ENCODE measurements at regions not wholly inside any gene's neighbourhood (a gene's known extent, or its start where the extent isn't known, plus 50 kb on each side); places are given as distances from the start of the nearest gene placed in this dataset.

GRCh38 chr3:72635551-72635950, 212.7 kb downstream of the SHQ1 start:
- TF ChIP-seq POLR2AphosphoS5 (IDR thresholded peaks at IDR 0.05; ENCODE audit: low read depth) (no peak), ZNF331 (CRISPR knock-in tag; IDR thresholded peaks at IDR 0.05; ENCODE audit: low read depth) (no peak), JUNB (IDR thresholded peaks at IDR 0.05; ENCODE audit: unreplicated experiment) (no peak), EZH2phosphoT487 (IDR thresholded peaks at IDR 0.05; ENCODE audit: unreplicated experiment) (no peak), EZH2 (IDR thresholded peaks at IDR 0.05; ENCODE audit: low read depth, unreplicated experiment) (no peak)
- TF ChIP-seq, protein P1, sequence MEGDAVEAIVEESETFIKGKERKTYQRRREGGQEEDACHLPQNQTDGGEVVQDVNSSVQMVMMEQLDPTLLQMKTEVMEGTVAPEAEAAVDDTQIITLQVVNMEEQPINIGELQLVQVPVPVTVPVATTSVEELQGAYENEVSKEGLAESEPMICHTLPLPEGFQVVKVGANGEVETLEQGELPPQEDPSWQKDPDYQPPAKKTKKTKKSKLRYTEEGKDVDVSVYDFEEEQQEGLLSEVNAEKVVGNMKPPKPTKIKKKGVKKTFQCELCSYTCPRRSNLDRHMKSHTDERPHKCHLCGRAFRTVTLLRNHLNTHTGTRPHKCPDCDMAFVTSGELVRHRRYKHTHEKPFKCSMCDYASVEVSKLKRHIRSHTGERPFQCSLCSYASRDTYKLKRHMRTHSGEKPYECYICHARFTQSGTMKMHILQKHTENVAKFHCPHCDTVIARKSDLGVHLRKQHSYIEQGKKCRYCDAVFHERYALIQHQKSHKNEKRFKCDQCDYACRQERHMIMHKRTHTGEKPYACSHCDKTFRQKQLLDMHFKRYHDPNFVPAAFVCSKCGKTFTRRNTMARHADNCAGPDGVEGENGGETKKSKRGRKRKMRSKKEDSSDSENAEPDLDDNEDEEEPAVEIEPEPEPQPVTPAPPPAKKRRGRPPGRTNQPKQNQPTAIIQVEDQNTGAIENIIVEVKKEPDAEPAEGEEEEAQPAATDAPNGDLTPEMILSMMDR (conservative IDR thresholded peaks at IDR 0.05; ENCODE audit: low read depth in 2 of 2): no peak
